HG03097 (cell line): ENCODE measurements at regions not wholly inside any gene's neighbourhood (a gene's known extent, or its start where the extent isn't known, plus 50 kb on each side); places are given as distances from the start of the nearest gene placed in this dataset.
"Not testable (repeated sequence)": the region's sequence is repeated elsewhere in the genome, so short reads cannot be mapped to it uniquely, and the experiment has no call there.

Experiments
- ATAC-seq: cut with Tn5 transposase; IDR thresholded peaks from one replicate; pipeline ENCODE4 v1.9.1; 2021; ENCODE audit not compliant: unreplicated experiment, low FRiP score

DNA sequence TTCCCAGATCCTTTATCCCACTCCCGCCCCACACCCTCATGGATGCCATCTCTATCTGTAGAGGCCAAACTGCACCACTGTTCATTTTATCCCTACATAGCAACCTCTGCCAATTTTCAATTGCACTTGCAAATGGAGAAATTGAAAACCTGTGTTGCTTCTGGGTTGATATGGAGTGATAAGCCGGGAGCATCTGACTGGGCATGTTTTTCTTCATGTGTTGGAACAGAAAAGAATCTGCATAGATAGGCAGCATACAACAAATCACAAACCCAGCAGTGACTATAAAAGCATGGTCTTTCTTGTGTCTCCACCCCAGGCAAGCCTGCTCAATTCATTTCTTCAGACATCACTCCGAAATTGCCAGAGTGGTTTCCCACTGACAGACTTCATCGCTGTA, 608.8 kb upstream of the CAMK1G start:
- ATAC-seq: no peak

DNA sequence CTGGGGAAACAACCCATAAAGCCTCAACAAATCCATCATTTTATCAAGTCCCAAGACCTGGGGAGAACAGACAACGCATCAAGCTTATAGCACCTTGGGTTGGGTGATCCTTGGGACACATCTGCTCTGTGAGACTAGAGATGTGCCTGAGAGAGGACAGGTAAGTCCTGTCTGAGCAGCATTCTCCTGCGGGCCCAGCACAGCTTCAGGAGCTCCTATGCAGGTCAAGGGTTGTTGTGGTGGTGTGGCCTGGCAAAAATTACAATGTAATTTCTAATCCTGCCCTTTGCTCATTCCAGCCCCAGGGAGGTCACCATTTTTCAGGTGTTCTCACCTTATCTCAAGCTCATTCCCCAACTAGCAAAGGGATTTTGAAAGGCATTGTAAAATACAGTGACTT, 608.1 kb upstream of the CAMK1G start:
- ATAC-seq: no peak

DNA sequence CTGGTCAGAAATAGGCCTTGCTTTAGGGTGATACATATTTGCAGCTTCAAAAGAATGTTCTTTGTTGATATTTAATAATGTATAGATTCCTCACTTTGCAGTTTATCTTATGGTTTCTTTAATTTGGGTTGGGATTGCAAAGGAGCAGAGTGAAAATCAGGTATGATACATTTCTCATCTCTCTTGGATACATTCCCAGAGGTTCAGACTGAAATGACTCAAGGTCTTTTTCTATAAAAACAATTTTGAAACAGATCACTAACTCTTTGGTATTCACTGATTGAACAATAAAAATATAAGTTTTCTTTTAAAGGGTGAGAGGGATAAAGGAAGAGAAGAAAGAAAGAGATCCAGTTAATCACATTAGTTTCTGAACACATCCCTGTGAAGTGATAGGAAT, 606.5 kb upstream of the CAMK1G start:
- no peak for ATAC-seq

DNA sequence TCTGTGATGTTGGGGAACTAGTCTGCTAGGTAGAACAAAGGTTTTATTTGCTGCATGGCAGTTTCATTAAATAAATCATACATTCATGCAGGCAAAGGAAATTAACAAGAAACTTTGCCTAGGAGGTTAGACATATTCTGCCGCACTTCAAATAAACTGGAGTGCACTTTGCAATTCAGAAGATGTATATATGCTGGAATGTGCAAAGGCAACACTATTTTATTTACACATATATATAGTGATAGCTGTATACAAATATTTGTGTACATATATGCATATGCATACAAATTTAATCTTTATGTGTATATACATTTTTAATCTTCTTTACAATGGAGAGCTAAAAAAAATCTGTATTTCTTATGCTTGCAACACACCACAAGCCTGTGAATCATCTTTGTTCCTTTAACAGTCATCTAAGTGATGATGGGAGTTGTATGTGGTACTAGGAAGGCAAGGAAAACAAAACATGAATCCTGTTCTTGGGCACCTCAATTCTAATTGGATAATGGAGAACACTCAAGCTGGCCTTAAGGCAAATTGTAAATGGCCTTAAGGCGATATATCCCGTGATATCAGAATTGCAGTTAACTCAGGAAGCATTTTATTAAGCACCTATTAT, 605.8 kb upstream of the CAMK1G start:
- ATAC-seq: no peak

DNA sequence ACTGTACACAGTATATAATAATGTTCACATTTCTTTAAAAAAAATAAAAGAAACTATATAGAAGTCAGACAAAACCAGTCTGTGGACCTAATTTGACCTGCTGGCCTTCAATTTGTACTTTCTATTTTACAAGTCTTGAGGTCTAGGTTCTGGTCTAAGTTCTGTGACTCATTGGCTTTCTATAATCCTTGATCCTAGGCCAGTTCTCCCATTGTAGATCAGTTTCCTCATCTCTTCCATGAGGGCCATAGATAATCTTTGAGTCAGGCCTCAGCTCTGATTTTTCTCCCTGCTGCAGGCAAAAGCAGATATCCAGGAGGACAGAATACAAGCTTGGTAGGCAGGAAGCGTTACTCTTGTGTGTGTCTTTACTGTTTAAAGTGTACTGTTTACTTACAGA, 603.7 kb upstream of the CAMK1G start:
- no peak for ATAC-seq

DNA sequence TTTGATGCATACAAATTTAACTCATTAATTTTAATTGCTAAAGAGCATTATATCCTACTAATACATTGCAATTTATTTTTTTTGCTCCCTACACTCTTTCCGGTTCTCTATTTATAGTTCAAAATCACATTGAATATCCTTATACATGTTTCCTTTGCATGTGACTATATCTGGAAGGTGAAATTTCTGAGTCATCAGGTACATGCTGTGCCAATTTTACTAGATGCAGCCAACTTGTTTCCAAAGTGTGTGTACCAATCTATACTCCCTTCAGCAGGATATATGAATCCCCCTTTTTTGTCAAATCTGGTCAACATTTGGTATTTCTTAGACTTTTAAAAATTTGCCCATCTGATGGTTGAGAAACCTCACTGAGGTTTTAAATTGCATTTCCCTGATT, 602.9 kb upstream of the CAMK1G start:
- ATAC-seq: no peak

DNA sequence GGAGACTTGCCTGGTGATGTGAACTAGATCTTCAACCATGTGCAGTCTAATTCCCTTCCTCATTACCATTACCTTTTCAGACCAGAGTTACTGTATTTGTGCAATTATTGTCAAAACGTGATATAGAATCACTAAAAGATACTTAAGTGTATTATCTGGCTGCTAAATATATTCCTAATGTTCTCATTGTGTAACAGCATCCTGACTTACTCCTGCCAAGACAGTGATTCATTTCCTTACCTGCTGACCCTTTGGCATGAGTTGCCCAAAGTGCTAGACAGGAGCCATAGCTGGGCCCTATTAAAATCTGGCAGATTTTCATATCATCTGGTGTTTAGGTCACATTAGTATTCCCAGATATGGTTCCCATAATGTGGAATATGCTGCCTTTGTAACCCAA, 598.3 kb upstream of the CAMK1G start:
- no peak for ATAC-seq

DNA sequence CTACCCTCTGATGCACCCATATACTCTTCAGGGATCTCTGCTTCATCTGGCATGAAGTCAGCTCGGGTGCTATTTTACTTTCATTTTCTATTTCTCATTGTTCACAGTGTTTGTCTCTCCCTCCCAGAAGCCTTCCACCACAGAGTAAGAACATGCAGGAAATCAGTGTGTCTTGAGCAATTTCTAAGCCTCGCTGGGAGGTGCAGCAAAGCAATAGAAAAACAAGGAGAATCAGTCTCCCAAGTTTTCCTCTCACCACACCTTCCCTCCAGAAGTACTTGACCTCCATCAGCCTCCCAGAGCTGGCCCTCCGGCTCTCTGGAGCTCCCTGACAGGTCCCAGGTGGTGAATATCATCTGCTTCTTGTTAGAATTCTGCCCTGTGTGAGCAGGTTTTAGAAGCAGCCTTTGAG, 594.7 kb upstream of the CAMK1G start:
- peak; percentile 98 for ATAC-seq

DNA sequence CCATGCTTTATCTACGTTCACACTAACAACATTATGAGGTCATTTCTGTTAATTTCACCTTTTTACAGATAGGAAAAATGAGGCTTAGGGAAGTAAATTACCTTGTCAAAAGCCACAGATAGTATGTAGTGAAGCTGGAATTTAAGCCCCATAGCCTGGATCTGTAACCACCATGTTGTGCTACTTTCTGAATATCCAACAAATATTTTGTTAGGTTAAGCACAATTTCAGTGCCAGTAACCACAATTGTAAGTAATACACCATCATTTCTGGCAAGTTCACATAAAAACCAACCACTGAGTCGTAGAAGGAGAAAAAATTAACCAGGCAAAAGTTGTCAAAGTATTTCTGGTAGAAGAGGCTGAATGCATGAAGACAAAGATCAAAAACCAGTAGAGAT, 593.1 kb upstream of the CAMK1G start:
- ATAC-seq: no peak

DNA sequence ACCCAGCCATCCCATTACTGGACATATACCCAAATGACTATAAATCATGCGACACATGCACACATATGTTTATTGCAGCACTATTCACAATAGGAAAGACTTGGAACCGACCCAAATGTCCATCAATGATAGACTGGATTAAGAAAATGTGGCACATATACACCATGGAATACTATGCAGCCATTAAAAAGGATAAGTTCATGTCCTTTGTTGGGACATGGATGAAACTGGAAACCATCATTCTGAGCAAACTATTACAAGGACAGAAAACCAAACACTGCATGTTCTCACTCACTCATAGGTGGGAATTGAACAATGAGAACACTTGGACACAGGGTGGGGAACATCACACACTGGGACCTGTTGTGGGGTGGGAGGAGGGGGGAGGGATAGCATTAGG, 586.5 kb upstream of the CAMK1G start:
- not testable (repeated sequence) for ATAC-seq

DNA sequence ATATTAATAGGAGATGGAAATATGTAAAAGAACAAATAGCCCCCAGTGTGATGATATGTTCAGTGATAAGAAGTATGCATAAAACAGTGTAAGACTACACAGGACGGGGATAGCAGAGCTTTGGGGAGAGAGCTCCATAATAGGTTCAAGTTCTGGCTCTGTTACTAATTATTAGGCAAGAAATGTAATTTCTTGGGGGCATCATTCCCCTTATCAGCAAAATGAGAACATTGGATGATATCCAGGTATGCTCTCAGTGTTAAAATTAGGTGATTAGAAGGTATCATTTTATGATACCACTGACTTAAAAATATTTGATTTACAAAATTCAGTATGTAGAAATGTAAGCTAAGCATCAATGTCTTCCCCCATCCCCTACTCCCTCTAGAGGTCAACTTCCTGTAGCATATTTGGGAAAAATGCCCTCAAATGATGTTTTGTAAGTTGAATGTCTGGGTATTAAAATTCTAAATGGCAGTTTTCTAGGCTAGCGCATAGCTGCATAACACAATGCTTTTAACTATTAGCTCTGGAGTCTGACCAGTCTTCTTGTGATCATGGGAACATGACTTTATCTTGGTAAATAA, 585.7 kb upstream of the CAMK1G start:
- no peak for ATAC-seq

DNA sequence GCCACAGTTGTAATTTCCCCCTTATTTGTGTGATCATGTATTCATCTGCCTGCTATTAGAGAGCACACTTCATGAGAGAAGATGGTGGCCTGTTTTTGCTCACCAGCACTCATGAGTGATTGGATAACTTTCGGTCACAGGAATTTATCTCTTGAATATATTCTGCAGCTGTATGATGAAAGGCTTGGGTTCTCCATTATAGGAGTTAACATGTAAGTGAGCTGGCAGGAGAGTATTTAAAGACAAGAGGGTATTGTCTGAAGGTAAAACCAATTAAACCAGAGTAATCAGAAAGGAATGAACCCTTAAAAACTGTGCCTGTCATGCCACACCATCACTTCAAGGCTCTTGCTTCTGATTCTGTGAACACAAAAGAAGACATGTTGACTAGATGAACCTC, 574.9 kb upstream of the CAMK1G start:
- no peak for ATAC-seq

DNA sequence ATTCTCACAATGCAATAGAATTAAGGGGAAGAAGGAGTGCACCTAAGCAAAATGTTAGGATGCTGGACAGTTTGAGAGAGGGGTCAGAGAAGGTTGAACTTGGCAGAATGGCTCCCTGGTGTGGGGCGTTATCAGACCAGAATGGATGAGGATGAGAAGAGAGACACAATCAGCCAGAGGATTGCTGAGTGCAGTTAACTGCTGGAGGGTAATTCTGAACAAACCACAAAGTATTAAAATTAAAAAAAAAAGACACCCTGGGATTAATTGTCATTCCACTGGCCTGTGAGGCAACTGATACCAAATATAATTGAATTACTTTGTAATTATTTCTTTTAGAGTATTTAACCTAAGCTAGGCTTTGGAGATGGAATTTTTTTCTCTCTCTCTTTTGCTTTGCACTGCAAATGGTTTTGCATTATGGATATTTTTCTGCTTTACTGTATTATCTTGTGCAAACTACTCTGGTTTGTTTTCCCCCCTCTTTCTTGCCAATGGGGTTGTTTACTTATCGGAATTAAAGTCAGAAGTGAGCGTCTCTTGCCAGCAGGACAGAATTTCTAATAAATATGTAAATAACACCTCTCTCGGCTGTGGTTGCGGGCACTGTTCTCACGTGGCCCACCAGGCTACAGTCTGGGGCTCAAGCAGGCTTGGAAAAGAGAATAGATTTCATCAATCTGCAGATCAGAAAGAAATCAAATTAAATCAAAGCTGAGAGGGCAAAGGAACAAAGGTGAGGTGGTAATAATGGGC, 572.9 kb upstream of the CAMK1G start:
- ATAC-seq: no peak

DNA sequence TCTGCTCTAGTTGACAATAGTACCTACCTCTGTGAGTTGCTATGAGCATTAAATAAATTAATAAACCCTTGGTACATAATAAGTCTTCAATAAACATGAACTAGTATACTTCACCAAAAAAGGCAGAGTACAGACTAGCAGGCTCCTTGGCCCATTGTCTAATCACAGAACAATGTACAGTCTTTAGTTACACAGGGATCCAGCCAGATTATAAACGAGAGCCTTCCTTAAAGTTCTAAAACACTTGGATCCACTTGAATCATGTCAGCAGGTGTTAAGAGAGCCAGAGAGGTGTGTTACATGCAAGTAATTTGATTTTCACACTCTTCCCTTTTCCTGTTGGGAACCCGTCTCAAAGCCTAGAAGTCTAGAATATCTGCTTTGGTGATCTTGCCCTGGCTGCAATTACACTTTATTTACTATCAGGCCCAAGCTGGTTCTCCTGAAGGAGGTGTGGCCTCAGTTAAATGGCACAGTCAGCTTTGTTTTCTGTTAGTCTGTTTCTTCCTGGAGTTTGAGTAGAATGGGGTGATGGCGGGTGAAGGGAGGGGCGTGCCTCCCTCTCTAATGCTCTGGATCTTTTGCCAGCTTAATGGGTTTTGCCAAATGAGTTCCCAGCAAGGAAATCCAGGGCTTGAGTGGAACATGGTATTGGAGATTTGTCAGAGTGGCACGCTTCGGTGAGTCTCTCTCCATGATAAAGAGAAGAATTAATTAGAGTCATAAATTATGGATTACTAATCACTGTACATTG, 570.9 kb upstream of the CAMK1G start:
- ATAC-seq: no peak

DNA sequence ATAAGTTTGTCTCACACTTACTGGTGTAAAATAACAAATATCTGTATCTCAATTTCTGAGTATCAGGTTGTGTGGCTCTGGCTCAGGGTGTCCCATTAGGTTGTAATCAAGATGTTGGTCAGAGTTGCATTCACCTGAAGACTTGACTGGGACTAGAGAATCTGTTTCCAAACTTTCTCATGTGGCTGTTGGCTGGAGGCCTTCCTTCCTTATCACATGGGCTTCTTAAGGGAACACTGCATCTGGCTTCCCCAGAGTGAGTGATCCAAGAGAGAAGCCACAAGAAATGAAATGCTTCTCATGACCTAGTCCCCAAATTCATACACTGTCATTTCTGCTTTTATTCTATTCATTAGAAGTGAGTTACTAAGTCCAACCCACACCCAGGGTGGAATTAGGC, 568.4 kb upstream of the CAMK1G start:
- ATAC-seq: no peak

DNA sequence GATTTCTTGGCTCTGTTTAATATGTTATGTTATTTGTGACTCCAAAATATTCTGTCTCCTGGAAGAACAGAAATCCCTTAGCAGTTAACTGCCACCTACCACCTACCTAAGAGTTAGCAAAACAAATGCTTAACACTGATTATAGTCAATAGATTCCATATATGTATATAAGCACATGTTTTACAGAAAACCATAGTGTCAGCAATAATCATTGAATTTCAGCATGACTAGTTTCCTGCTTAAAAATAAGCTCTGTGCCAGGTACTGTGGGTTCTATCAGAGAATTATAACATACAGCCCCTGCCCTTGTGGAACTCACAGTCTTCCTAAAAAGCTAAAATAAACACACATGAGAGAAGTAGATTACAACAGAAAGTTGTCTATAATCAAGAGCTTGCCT, 561.9 kb upstream of the CAMK1G start:
- no peak for ATAC-seq

DNA sequence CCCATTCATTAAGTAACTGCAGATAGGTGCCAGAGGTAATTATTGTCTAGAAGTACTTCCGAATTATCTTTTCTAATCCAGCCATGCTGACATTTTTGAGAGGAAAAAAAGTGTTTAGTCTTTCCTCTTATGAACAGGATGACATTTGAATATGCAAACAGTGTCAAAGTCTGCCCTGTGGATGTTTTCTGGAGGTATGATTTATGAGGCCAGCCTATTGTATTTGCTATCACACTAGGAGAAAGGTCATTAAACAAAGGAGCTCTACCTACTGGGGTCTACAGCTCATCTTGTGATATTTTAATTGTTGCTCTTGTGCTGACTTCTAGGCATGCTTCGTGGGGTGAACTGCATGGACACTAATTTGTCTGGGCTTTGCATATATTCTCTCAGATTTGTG, 559.7 kb upstream of the CAMK1G start:
- ATAC-seq: no peak

DNA sequence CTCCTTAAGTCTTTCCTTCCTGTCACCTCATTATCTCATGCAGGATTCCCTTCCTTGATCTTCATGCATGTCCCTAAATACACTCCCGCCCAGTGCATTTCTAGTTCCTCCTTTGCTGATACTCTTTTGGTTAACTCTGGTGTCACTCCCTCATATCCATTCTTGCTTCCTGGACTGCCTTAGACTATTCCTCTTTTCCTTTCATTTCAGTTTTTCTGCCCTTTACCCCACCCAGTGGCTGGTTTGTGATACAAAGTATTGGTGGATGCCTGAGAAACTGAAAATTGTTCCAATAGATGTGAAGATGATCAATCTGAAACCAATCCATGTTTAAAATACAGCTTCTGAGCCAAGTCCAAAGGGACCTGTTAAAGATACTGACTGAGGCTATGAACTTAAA, 553.8 kb upstream of the CAMK1G start:
- no peak for ATAC-seq

DNA sequence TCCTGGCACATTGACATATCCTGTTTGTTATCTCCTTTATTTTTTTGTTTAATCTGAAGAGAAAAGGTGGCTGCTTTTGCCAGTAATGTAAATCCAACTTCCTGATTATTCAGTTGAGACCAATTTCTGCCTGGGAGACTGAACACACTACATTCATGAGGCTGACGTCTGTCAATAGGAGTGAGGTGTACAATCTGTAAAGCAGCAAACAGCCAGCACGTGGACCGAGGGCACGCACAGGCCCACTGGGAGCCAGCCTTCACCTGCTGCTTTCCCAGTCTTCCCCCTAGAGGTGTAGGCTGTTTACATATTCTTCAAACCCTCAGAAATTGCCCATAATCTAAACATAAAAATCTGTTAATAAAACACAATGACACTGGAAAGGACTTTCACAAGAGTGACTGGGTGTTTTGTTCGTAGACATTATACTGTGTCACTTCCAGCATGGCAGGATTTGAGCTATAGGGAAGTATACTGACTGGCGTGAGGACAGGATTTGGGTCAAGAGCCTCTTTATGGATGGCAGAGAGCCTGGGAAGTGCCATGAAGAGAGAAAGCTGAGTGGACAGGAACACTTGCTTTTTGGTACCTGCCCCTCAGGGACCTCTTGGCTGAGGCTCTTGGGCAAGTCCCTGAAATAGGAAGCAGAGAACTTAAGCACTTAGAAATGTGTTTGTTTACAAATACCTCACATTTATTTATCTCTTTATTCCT, 552.9 kb upstream of the CAMK1G start:
- ATAC-seq: no peak

DNA sequence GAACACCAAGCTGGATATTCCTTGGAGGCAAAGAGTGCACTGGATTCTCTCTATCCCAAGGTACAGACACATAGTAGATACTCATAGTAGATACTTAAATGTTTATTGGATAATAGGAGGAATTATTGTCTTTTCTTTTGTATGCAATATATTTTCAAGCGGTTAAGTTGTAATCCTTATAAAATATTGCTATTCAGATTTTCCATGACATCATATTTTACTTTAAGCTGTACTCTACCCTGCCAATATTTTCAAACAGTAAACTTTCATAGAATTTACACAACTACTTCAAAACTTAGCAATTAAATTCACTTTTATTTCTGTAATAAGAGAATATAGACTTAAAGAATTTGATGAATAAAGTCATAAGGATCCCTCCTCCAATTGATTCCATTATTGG, 546.5 kb upstream of the CAMK1G start:
- no peak for ATAC-seq

DNA sequence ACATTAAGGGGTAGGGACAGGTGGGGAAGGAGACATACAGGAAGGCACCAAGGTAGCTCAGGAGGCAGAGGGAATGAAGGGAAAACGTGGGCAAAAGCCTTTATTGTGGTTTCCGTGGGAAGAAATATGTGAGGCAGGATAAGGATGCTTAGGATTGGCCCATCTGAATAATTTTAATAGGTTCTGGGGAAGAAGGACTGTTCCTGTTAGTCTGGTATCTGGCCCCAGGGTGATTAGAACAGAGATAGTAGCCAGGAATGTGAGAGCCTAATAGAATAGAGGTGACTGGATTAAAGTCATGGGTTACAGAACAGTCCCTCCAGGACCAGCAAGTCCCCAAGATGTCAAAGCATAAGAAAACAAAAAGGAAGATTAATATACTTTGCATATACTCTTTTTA, 545.2 kb upstream of the CAMK1G start:
- no peak for ATAC-seq
